ENCODE measurements at regions not wholly inside any gene's neighbourhood (a gene's known extent, or its start where the extent isn't known, plus 50 kb on each side); places are given as distances from the start of the nearest gene placed in this dataset.

DNA sequence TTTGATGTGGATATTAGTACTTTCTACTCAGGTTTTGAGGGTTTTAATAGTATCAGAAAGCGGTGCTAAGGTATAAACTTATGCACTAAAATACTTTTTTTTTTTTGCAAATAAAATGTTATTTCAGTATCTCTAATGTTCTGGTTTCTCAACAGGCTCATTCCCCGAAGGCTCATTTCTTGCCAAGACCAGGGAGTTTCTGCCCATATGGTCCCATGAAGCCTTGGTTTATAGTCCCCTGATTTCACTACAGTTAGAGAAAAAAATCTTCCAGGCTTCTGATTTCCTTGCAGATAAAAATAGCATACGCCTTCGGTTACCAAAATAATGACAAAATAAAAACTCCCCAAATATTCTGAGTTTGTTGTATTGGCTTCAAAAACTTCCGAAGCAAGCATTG, 814.2 kb upstream of the PABPC4L start:
- BruUV-seq (replicated peaks): no TSS peak
- intact Hi-C loops (cut with micrococcal nuclease): no loop called here
- Histone ChIP-seq H3K9me3 (ENCODE audit: low read length) (no peaks in the 10 kb centered on the region), H3K9me2 (replicated peaks; ENCODE audit: low read length) (no peaks in the 10 kb centered on the region), H3K4me1 (ENCODE audit: insufficient read depth, low read length) (no peaks in the 10 kb centered on the region), H3F3A (ENCODE audit: low read length, unreplicated experiment) (no peaks in the 10 kb centered on the region), H3K36me3 (ENCODE audit: low read depth, low read length) (no peaks in the 10 kb centered on the region), H3K27ac (ENCODE audit: low read length) (no peak overlapping the region), H3K4me2 (ENCODE audit: low read length) (no peak overlapping the region), H3K79me2 (ENCODE audit: low read length) (no peaks in the 10 kb centered on the region), H2AFZ (ENCODE audit: low read length) (no peak overlapping the region), H3K9ac (ENCODE audit: low read length) (no peak overlapping the region), H4K20me1 (ENCODE audit: low read length) (no peaks in the 10 kb centered on the region), H3K27me3 (ENCODE audit: low read length) (no peaks in the 10 kb centered on the region), H3K4me3 (ENCODE audit: low read length) (no peak overlapping the region)
- DNase-seq (no peak), ATAC-seq (no peak)
- ChIA-PET POLR2A (ENCODE audit: unreplicated experiment) (no interaction called here), CTCF (no interaction called here)
- TF ChIP-seq EZH2 (IDR thresholded peaks at IDR 0.05; ENCODE audit: low read length, unreplicated experiment) (no peak), EZH2phosphoT487 (IDR thresholded peaks at IDR 0.05; ENCODE audit: borderline replicate concordance, low read length) (no peak)
- TF ChIP-seq, protein P1, sequence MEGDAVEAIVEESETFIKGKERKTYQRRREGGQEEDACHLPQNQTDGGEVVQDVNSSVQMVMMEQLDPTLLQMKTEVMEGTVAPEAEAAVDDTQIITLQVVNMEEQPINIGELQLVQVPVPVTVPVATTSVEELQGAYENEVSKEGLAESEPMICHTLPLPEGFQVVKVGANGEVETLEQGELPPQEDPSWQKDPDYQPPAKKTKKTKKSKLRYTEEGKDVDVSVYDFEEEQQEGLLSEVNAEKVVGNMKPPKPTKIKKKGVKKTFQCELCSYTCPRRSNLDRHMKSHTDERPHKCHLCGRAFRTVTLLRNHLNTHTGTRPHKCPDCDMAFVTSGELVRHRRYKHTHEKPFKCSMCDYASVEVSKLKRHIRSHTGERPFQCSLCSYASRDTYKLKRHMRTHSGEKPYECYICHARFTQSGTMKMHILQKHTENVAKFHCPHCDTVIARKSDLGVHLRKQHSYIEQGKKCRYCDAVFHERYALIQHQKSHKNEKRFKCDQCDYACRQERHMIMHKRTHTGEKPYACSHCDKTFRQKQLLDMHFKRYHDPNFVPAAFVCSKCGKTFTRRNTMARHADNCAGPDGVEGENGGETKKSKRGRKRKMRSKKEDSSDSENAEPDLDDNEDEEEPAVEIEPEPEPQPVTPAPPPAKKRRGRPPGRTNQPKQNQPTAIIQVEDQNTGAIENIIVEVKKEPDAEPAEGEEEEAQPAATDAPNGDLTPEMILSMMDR (conservative IDR thresholded peaks at IDR 0.05; ENCODE audit: low read depth, low read length): no peak

DNA sequence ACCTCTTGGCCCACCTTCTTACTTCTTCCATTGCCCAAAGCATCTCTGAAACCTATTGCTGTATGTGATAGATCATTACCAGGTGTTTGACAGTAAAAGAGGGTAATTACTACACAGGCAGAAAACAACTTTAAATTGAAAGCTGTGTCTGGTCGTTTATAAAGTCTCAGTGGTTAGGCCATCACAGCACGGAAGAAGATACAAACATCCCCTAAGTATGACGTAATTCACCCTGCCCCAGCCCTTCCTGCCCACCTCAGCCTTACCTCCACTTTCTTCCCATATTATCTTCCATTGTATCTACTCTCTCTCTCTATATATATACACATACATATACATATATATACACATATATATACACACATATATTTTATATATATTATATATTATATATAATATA, 805.8 kb upstream of the PABPC4L start:
- no peaks in the 10 kb centered on the region for H3F3A ChIP-seq (ENCODE audit: low read length, unreplicated experiment)
- H3K79me2 ChIP-seq (ENCODE audit: low read length): no peaks in the 10 kb centered on the region
- no peaks in the 10 kb centered on the region for H3K9me3 ChIP-seq (ENCODE audit: low read length)
- TF ChIP-seq EZH2phosphoT487 (IDR thresholded peaks at IDR 0.05; ENCODE audit: borderline replicate concordance, low read length): no peak
- no peak for TF ChIP-seq EZH2 (IDR thresholded peaks at IDR 0.05; ENCODE audit: low read length, unreplicated experiment)
- TF ChIP-seq, protein P1 (conservative IDR thresholded peaks at IDR 0.05; ENCODE audit: low read depth, low read length): no peak
- ChIA-PET POLR2A (ENCODE audit: unreplicated experiment) (no interaction called here), CTCF (no interaction called here)
- no peak overlapping the region for H2AFZ ChIP-seq (ENCODE audit: low read length)
- intact Hi-C loops (cut with micrococcal nuclease): no loop called here
- no peaks in the 10 kb centered on the region for H3K9me2 ChIP-seq (replicated peaks; ENCODE audit: low read length)
- no peaks in the 10 kb centered on the region for H3K4me1 ChIP-seq (ENCODE audit: insufficient read depth, low read length)
- BruUV-seq (replicated peaks): no TSS peak
- H3K4me2 ChIP-seq (ENCODE audit: low read length): no peak overlapping the region
- no peaks in the 10 kb centered on the region for H3K27me3 ChIP-seq (ENCODE audit: low read length)
- H3K36me3 ChIP-seq (ENCODE audit: low read depth, low read length): no peaks in the 10 kb centered on the region
- ATAC-seq: no peak
- DNase-seq: no peak
- H3K9ac ChIP-seq (ENCODE audit: low read length): no peak overlapping the region
- H4K20me1 ChIP-seq (ENCODE audit: low read length): no peaks in the 10 kb centered on the region
- no peak overlapping the region for H3K4me3 ChIP-seq (ENCODE audit: low read length)
- H3K27ac ChIP-seq (ENCODE audit: low read length): no peak overlapping the region

DNA sequence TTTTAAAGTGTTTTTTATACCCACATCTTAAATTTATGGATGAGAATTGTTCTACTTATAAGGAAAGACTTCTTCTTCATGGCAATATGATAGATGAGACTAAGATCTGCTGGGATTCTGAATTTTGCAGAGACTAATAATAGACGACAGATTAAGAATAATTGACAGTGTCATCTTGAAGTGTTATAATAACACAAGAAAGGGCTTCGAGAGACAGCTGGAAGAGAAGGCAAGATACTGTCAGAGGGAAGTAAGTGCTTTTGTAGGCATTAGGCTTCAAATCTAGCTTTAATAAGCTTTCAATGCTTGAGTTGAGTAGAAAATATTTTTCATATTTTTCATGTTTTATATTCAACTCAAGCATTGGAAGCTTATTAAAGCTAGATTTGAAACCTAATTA, 797.6 kb upstream of the PABPC4L start:
- Histone ChIP-seq H3K4me3 (ENCODE audit: low read length) (no peak overlapping the region), H3K9ac (ENCODE audit: low read length) (no peak overlapping the region), H3K9me3 (ENCODE audit: low read length) (no peaks in the 10 kb centered on the region), H3K9me2 (replicated peaks; ENCODE audit: low read length) (no peaks in the 10 kb centered on the region), H3K36me3 (ENCODE audit: low read depth, low read length) (no peaks in the 10 kb centered on the region), H2AFZ (ENCODE audit: low read length) (no peak overlapping the region), H3K27me3 (ENCODE audit: low read length) (no peaks in the 10 kb centered on the region), H3K27ac (ENCODE audit: low read length) (no peak overlapping the region), H3K4me1 (ENCODE audit: insufficient read depth, low read length) (no peaks in the 10 kb centered on the region), H4K20me1 (ENCODE audit: low read length) (no peaks in the 10 kb centered on the region), H3K4me2 (ENCODE audit: low read length) (no peak overlapping the region), H3F3A (ENCODE audit: low read length, unreplicated experiment) (no peaks in the 10 kb centered on the region), H3K79me2 (ENCODE audit: low read length) (no peaks in the 10 kb centered on the region)
- POLR2A ChIA-PET (ENCODE audit: unreplicated experiment): no interaction called here
- DNase-seq (no peak), ATAC-seq (no peak)
- CTCF ChIA-PET: interaction anchor here (1.0 kb wide), 1 partner anchor 14 kb away, joined by 3 read pairs; no protein-coding TSS in a partner anchor
- no TSS peak for BruUV-seq (replicated peaks)
- TF ChIP-seq, protein P1 (conservative IDR thresholded peaks at IDR 0.05; ENCODE audit: low read depth, low read length): no peak
- TF ChIP-seq EZH2phosphoT487 (IDR thresholded peaks at IDR 0.05; ENCODE audit: borderline replicate concordance, low read length) (no peak), EZH2 (IDR thresholded peaks at IDR 0.05; ENCODE audit: low read length, unreplicated experiment) (no peak)
- intact Hi-C loops (cut with micrococcal nuclease): no loop called here

Data from PC-3 (cell line).